ENCODE measurements at regions not wholly inside any gene's neighbourhood (a gene's known extent, or its start where the extent isn't known, plus 50 kb on each side); places are given as distances from the start of the nearest gene placed in this dataset.

- no peaks in the 10 kb centered on the region for H3K9me3 ChIP-seq
- no peak overlapping the region for H3K27ac ChIP-seq
- DNase-seq, result no peak
- no peaks in the 10 kb centered on the region for H3K36me3 ChIP-seq
- no peaks in the 10 kb centered on the region for H3K4me1 ChIP-seq
- intact Hi-C loops (cut with DNase I; ENCODE audit: low total_unique reads), result no loop called here
- 64 to 86% (median 70%) methylated on average over 6 of the region's 6 CpGs for WGBS, 5 donors
- TF ChIP-seq POLR2AphosphoS5 (IDR thresholded peaks at IDR 0.05), result no peak
- no peak for TF ChIP-seq POLR2A (IDR thresholded peaks at IDR 0.05)
- no peak for TF ChIP-seq CTCF (IDR thresholded peaks at IDR 0.05 in 8 of 11, conservative IDR thresholded peaks at IDR 0.05 in 3 of 11)
- peaks cover 0 to 19% (median 0%) of the 10 kb centered on the region in 7 donors for H3K27me3 ChIP-seq (replicated peaks in 1 of 7)
- no peak overlapping the region for H3K4me3 ChIP-seq
Observed at GRCh38 chr15:98439523-98439942, 208.8 kb upstream of the IGF1R start.

- TF ChIP-seq POLR2AphosphoS5 (IDR thresholded peaks at IDR 0.05), result no peak
- TF ChIP-seq CTCF (IDR thresholded peaks at IDR 0.05 in 8 of 11, conservative IDR thresholded peaks at IDR 0.05 in 3 of 11), result no peak
- 59 to 79% (median 68%) methylated on average over 8 of the region's 8 CpGs for WGBS, 5 donors
- H3K36me3 ChIP-seq, result no peaks in the 10 kb centered on the region
- H3K27me3 ChIP-seq (replicated peaks in 1 of 7), result peaks cover 0 to 20% (median 0%) of the 10 kb centered on the region in 7 donors
- intact Hi-C loops (cut with DNase I; ENCODE audit: low total_unique reads), result no loop called here
- H3K4me1 ChIP-seq, result no peaks in the 10 kb centered on the region
- H3K9me3 ChIP-seq, result no peaks in the 10 kb centered on the region
- H3K27ac ChIP-seq, result no peak overlapping the region
- no peak overlapping the region for H3K4me3 ChIP-seq
- DNase-seq, result peak; percentile 58
Observed at GRCh38 chr15:98440917-98441316, 207.4 kb upstream of the IGF1R start.

- Histone ChIP-seq H3K4me1 (no peaks in the 10 kb centered on the region), H3K4me3 (no peak overlapping the region), H3K27me3 (replicated peaks in 1 of 7) (peaks cover 0 to 20% (median 0%) of the 10 kb centered on the region in 7 donors), H3K27ac (no peak overlapping the region), H3K9me3 (no peaks in the 10 kb centered on the region), H3K36me3 (no peaks in the 10 kb centered on the region)
- intact Hi-C loops (cut with DNase I; ENCODE audit: low total_unique reads), result no loop called here
- no peak for DNase-seq
- 64 to 77% (median 75%) methylated on average over 5 of the region's 5 CpGs for WGBS, 5 donors
- TF ChIP-seq POLR2AphosphoS5 (IDR thresholded peaks at IDR 0.05) (no peak), CTCF (IDR thresholded peaks at IDR 0.05 in 8 of 11, conservative IDR thresholded peaks at IDR 0.05 in 3 of 11) (no peak)
Observed at GRCh38 chr15:98441599-98441998, 206.7 kb upstream of the IGF1R start.

- no peak for DNase-seq
- no peaks in the 10 kb centered on the region for H3K36me3 ChIP-seq
- no peak overlapping the region for H3K27ac ChIP-seq
- 21 to 26% (median 22%) methylated on average over 4 of the region's 4 CpGs for WGBS, 5 donors
- H3K9me3 ChIP-seq, result no peaks in the 10 kb centered on the region
- H3K27me3 ChIP-seq (replicated peaks in 1 of 7), result peaks cover 0 to 20% (median 0%) of the 10 kb centered on the region in 7 donors
- intact Hi-C loops (cut with DNase I; ENCODE audit: low total_unique reads), result no loop called here
- TF ChIP-seq POLR2A (IDR thresholded peaks at IDR 0.05), result no peak
- TF ChIP-seq POLR2AphosphoS5 (IDR thresholded peaks at IDR 0.05), result no peak
- peak; percentile 37 to 75 (median 67) for TF ChIP-seq CTCF (IDR thresholded peaks at IDR 0.05 in 8 of 11, conservative IDR thresholded peaks at IDR 0.05 in 3 of 11)
- no peak overlapping the region for H3K4me3 ChIP-seq
- no peaks in the 10 kb centered on the region for H3K4me1 ChIP-seq
Observed at GRCh38 chr15:98442379-98442833, 205.9 kb upstream of the IGF1R start.

All from spleen (tissue), 11 donors.